SJCRH30 (cell line): ENCODE measurements at regions not wholly inside any gene's neighbourhood (a gene's known extent, or its start where the extent isn't known, plus 50 kb on each side); places are given as distances from the start of the nearest gene placed in this dataset.
A peak's percentile ranks its signal among the peaks of the same experiment; 100 is the strongest.

ENCODE experiments used
- DNase-seq, 2 experiments: peaks; one replicate each; pipeline ENCODE4 v3.0.0-alpha.2; 2015 to 2020
- H3K27ac ChIP-seq: fragments of 250-450 bp; sonication (Bioruptor Pico); 2 replicates; pipeline ENCODE4 v1.5.1; 2020; ENCODE audit warnings: mild to moderate bottlenecking, moderate library complexity
- H3K27me3 ChIP-seq: fragments of 250-450 bp; sonication (Bioruptor Pico); 2 replicates; pipeline ENCODE4 v1.5.1; 2020; ENCODE audit warnings: mild to moderate bottlenecking, moderate library complexity
- H3K36me3 ChIP-seq: fragments of 250-450 bp; sonication (Bioruptor Pico); 2 replicates; pipeline ENCODE4 v1.5.1; 2020; ENCODE audit warnings: mild to moderate bottlenecking, moderate library complexity
- H3K4me1 ChIP-seq: fragments of 250-450 bp; sonication (Bioruptor Pico); 2 replicates; pipeline ENCODE4 v1.5.1; 2020; ENCODE audit warnings: mild to moderate bottlenecking, moderate library complexity
- H3K4me3 ChIP-seq: fragments of 250-450 bp; sonication (Bioruptor Pico); 2 replicates; pipeline ENCODE4 v1.5.1; 2020; ENCODE audit warnings: mild to moderate bottlenecking, moderate library complexity
- H3K9me3 ChIP-seq: fragments of 250-450 bp; sonication (Bioruptor Pico); replicated peaks from 2 replicates; pipeline ENCODE4 v1.5.1; 2020; ENCODE audit warnings: mild to moderate bottlenecking, moderate library complexity

- DNase-seq = no peak
- Histone ChIP-seq H3K27ac (no peak overlapping the region), H3K27me3 (no peaks in the 10 kb centered on the region), H3K4me3 (no peak overlapping the region), H3K9me3 (no peaks in the 10 kb centered on the region), H3K36me3 (no peaks in the 10 kb centered on the region), H3K4me1 (no peaks in the 10 kb centered on the region)
Measured at GRCh38 chr12:87728931-87729593, 300.1 kb downstream of the C12orf50 start.

- no peak overlapping the region for H3K4me3 ChIP-seq
- H3K36me3 ChIP-seq = no peaks in the 10 kb centered on the region
- no peak for DNase-seq
- H3K4me1 ChIP-seq = no peaks in the 10 kb centered on the region
- H3K27me3 ChIP-seq = no peaks in the 10 kb centered on the region
- no peaks in the 10 kb centered on the region for H3K9me3 ChIP-seq
- no peak overlapping the region for H3K27ac ChIP-seq
Measured at GRCh38 chr12:87720967-87721366, 308.2 kb downstream of the C12orf50 start.

GRCh38 chr12:87704374-87704773 lies 324.8 kb downstream of the C12orf50 start:
- no peak for DNase-seq
- Histone ChIP-seq H3K9me3 (no peaks in the 10 kb centered on the region), H3K4me3 (no peak overlapping the region), H3K4me1 (no peaks in the 10 kb centered on the region), H3K27ac (no peak overlapping the region), H3K27me3 (no peaks in the 10 kb centered on the region), H3K36me3 (no peaks in the 10 kb centered on the region)

GRCh38 chr12:87690236-87690810 lies 338.9 kb downstream of the C12orf50 start:
- Histone ChIP-seq H3K36me3 (no peaks in the 10 kb centered on the region), H3K4me1 (no peaks in the 10 kb centered on the region), H3K27me3 (no peaks in the 10 kb centered on the region), H3K27ac (no peak overlapping the region), H3K9me3 (no peaks in the 10 kb centered on the region), H3K4me3 (no peak overlapping the region)
- DNase-seq = no peak

- no peaks in the 10 kb centered on the region for H3K9me3 ChIP-seq
- H3K36me3 ChIP-seq = no peaks in the 10 kb centered on the region
- H3K27ac ChIP-seq = no peak overlapping the region
- H3K27me3 ChIP-seq = no peaks in the 10 kb centered on the region
- H3K4me3 ChIP-seq = no peak overlapping the region
- DNase-seq = no peak
- no peaks in the 10 kb centered on the region for H3K4me1 ChIP-seq
Measured at GRCh38 chr12:87689196-87689595, 340.0 kb downstream of the C12orf50 start.

GRCh38 chr12:87687362-87687761 lies 341.8 kb downstream of the C12orf50 start:
- H3K4me1 ChIP-seq = no peaks in the 10 kb centered on the region
- H3K27ac ChIP-seq = no peak overlapping the region
- no peaks in the 10 kb centered on the region for H3K27me3 ChIP-seq
- no peaks in the 10 kb centered on the region for H3K9me3 ChIP-seq
- no peak for DNase-seq
- H3K4me3 ChIP-seq = no peak overlapping the region
- no peaks in the 10 kb centered on the region for H3K36me3 ChIP-seq

GRCh38 chr12:87685696-87686095 lies 343.5 kb downstream of the C12orf50 start:
- H3K27ac ChIP-seq = no peak overlapping the region
- DNase-seq = no peak
- H3K36me3 ChIP-seq = no peaks in the 10 kb centered on the region
- no peaks in the 10 kb centered on the region for H3K9me3 ChIP-seq
- no peak overlapping the region for H3K4me3 ChIP-seq
- no peaks in the 10 kb centered on the region for H3K4me1 ChIP-seq
- no peaks in the 10 kb centered on the region for H3K27me3 ChIP-seq

GRCh38 chr12:87679251-87679650 lies 349.9 kb downstream of the C12orf50 start:
- Histone ChIP-seq H3K27ac (no peak overlapping the region), H3K4me1 (no peaks in the 10 kb centered on the region), H3K27me3 (no peaks in the 10 kb centered on the region), H3K36me3 (no peaks in the 10 kb centered on the region), H3K4me3 (no peak overlapping the region), H3K9me3 (no peaks in the 10 kb centered on the region)
- DNase-seq = no peak

- Histone ChIP-seq H3K9me3 (no peaks in the 10 kb centered on the region), H3K27ac (no peak overlapping the region), H3K27me3 (no peaks in the 10 kb centered on the region), H3K4me1 (no peaks in the 10 kb centered on the region), H3K4me3 (no peak overlapping the region), H3K36me3 (no peaks in the 10 kb centered on the region)
- DNase-seq = no peak
Measured at GRCh38 chr12:87678453-87678852, 350.7 kb downstream of the C12orf50 start.

- DNase-seq = no peak
- Histone ChIP-seq H3K27ac (no peak overlapping the region), H3K36me3 (no peaks in the 10 kb centered on the region), H3K4me1 (no peaks in the 10 kb centered on the region), H3K4me3 (no peak overlapping the region), H3K9me3 (no peaks in the 10 kb centered on the region), H3K27me3 (no peaks in the 10 kb centered on the region)
Measured at GRCh38 chr12:87676731-87677130, 352.5 kb downstream of the C12orf50 start.

GRCh38 chr12:87671757-87672156 lies 357.4 kb downstream of the C12orf50 start:
- Histone ChIP-seq H3K4me3 (no peak overlapping the region), H3K27me3 (no peaks in the 10 kb centered on the region), H3K27ac (no peak overlapping the region), H3K9me3 (no peaks in the 10 kb centered on the region), H3K36me3 (no peaks in the 10 kb centered on the region), H3K4me1 (no peaks in the 10 kb centered on the region)
- DNase-seq = no peak

GRCh38 chr12:87670448-87670847 lies 358.8 kb downstream of the C12orf50 start:
- Histone ChIP-seq H3K9me3 (no peaks in the 10 kb centered on the region), H3K4me3 (no peak overlapping the region), H3K36me3 (no peaks in the 10 kb centered on the region), H3K4me1 (no peaks in the 10 kb centered on the region), H3K27me3 (no peaks in the 10 kb centered on the region), H3K27ac (no peak overlapping the region)
- DNase-seq = peak in 1 of 2 experiments; percentile 14

- H3K36me3 ChIP-seq = no peaks in the 10 kb centered on the region
- no peaks in the 10 kb centered on the region for H3K9me3 ChIP-seq
- H3K4me1 ChIP-seq = no peaks in the 10 kb centered on the region
- H3K27me3 ChIP-seq = no peaks in the 10 kb centered on the region
- peak in 1 of 2 experiments; percentile 31 for DNase-seq
- H3K27ac ChIP-seq = no peak overlapping the region
- no peak overlapping the region for H3K4me3 ChIP-seq
Measured at GRCh38 chr12:87667378-87667777, 361.8 kb downstream of the C12orf50 start.

GRCh38 chr12:87661786-87662377 lies 367.3 kb downstream of the C12orf50 start:
- no peaks in the 10 kb centered on the region for H3K36me3 ChIP-seq
- H3K9me3 ChIP-seq = no peaks in the 10 kb centered on the region
- H3K27ac ChIP-seq = no peak overlapping the region
- no peak for DNase-seq
- H3K4me3 ChIP-seq = no peak overlapping the region
- H3K27me3 ChIP-seq = no peaks in the 10 kb centered on the region
- no peaks in the 10 kb centered on the region for H3K4me1 ChIP-seq

- H3K27me3 ChIP-seq = no peaks in the 10 kb centered on the region
- no peak overlapping the region for H3K4me3 ChIP-seq
- H3K27ac ChIP-seq = no peak overlapping the region
- no peaks in the 10 kb centered on the region for H3K36me3 ChIP-seq
- no peak for DNase-seq
- H3K9me3 ChIP-seq = no peaks in the 10 kb centered on the region
- H3K4me1 ChIP-seq = no peaks in the 10 kb centered on the region
Measured at GRCh38 chr12:87660987-87661774, 368.0 kb downstream of the C12orf50 start.
